A549 (cell line): ENCODE measurements at regions not wholly inside any gene's neighbourhood (a gene's known extent, or its start where the extent isn't known, plus 50 kb on each side); places are given as distances from the start of the nearest gene placed in this dataset.

ENCODE experiments used
- ATAC-seq, 2 experiments: fragments of 200-7000 bp in 1 of 2; fragments of >200 bp in 1 of 2; cut with Nextera tagmentation in 1 of 2; cut with Tn5 transposase in 1 of 2; 3 replicates each; pipeline versions ENCODE4 v1.8.0 to v1.9.1; 2018 to 2020; ENCODE audit warnings: mild to moderate bottlenecking in 1 of 2, moderate library complexity in 1 of 2
- CTCF ChIA-PET: fragments of 300-600 bp; sonication (Branson Sonifier 250); formaldehyde crosslinking; extraction: SDS; loops from one replicate; lab custom pipeline; 2021; ENCODE audit warnings: antibody characterized with exemption, inconsistent platforms; lab: Yijun Ruan, JAX
- POLR2A ChIA-PET: fragments of 350-600 bp; formaldehyde crosslinking; extraction: SDS; loops from one replicate; lab custom pipeline; 2021; ENCODE audit warnings: antibody characterized with exemption, inconsistent platforms; lab: Yijun Ruan, JAX
- DNase-seq, 2 experiments: peaks; one replicate each; pipeline versions ENCODE4 v3.0.0 to v3.0.0-alpha.2; 2011 to 2016; ENCODE audit warnings: low read depth in 1 of 2, low spot score in 1 of 2
- FAIRE-seq: peaks from 2 replicates; lab custom pipeline; 2011; peaks lifted over from hg19 to GRCh38; lab: Jason Lieb, UNC
- H3K27ac ChIP-seq, 2 experiments: fragments of >200 bp; sonication (Bioruptor Twin); formaldehyde crosslinking; 3 replicates each; pipeline ENCODE4 v1.5.1; 2016 to 2017
- H3K4me1 ChIP-seq: fragments of >200 bp; sonication (Bioruptor Twin); formaldehyde crosslinking; 3 replicates; pipeline ENCODE4 v1.6.1; 2016
- H3K4me2 ChIP-seq: fragments of >200 bp; sonication (Bioruptor Twin); formaldehyde crosslinking; 3 replicates; pipeline ENCODE4 v1.6.1; 2016
- H3K4me3 ChIP-seq: fragments of >200 bp; sonication (Bioruptor Twin); formaldehyde crosslinking; 3 replicates; pipeline ENCODE4 v1.5.1; 2016
- H3K9me3 ChIP-seq: fragments of >200 bp; sonication (Bioruptor Twin); formaldehyde crosslinking; 3 replicates; pipeline ENCODE4 v1.6.1; 2016
- CBX2 ChIP-seq: fragments of 200-600 bp; sonication (generic); IDR thresholded peaks from 2 replicates; pipeline ENCODE4 v1.6.1; 2016; ENCODE audit warnings: low read depth, mild to moderate bottlenecking, borderline replicate concordance
- CBX8 ChIP-seq: fragments of 200-600 bp; sonication (generic); IDR thresholded peaks from 2 replicates; pipeline ENCODE4 v1.6.1; 2016
- CEBPB ChIP-seq, 2 experiments: fragments of >200 bp in 1 of 2; sonication (Bioruptor Twin) in 1 of 2; formaldehyde crosslinking in 1 of 2; IDR thresholded peaks; 2 replicates each; pipeline ENCODE4 v1.6.1; 2012 to 2016
- EHMT2 ChIP-seq: fragments of 200-600 bp; sonication (generic); IDR thresholded peaks from 2 replicates; pipeline ENCODE4 v1.6.1; 2016; ENCODE audit warnings: antibody characterized with exemption, low read depth, mild to moderate bottlenecking, moderate library complexity
- FOSB ChIP-seq: fragments of 250-450 bp; sonication (Bioruptor Pico); IDR thresholded peaks from 2 replicates; pipeline ENCODE4 v1.5.0; 2020; ENCODE audit warnings: mild to moderate bottlenecking, moderate library complexity
- FOXS1 ChIP-seq: fragments of 250-450 bp; sonication (Bioruptor Pico); IDR thresholded peaks from 2 replicates; pipeline ENCODE4 v1.5.0; 2020; ENCODE audit warnings: mild to moderate bottlenecking, moderate library complexity
- HDAC2 ChIP-seq: fragments of 200-600 bp; sonication (generic); IDR thresholded peaks from 2 replicates; pipeline ENCODE4 v1.6.1; 2016
- HOXB13 ChIP-seq: fragments of 250-450 bp; sonication (Bioruptor Pico); IDR thresholded peaks from 2 replicates; pipeline ENCODE4 v1.5.0; 2020; ENCODE audit warnings: low read depth, mild to moderate bottlenecking, moderate library complexity
- HOXB5 ChIP-seq: fragments of 250-450 bp; sonication (Bioruptor Pico); IDR thresholded peaks from 2 replicates; pipeline ENCODE4 v1.5.0; 2020; ENCODE audit warnings: mild to moderate bottlenecking, moderate library complexity
- KDM1A ChIP-seq: fragments of 200-600 bp; sonication (generic); IDR thresholded peaks from 2 replicates; pipeline ENCODE4 v1.6.1; 2016; ENCODE audit warnings: low read depth, mild to moderate bottlenecking
- MAZ ChIP-seq: fragments of 150-350 bp; IDR thresholded peaks from 2 replicates; pipeline ENCODE4 v1.6.1; 2014; ENCODE audit warnings: antibody characterized with exemption, low read depth, low read length, borderline replicate concordance
- NFE2L2 ChIP-seq: fragments of 150-350 bp; conservative IDR thresholded peaks from 2 replicates; pipeline ENCODE4 v1.6.1; 2014; ENCODE audit warnings: low read length
- NR3C1 ChIP-seq: fragments of >200 bp; sonication (Bioruptor Twin); formaldehyde crosslinking; IDR thresholded peaks from 3 replicates; pipeline ENCODE4 v1.6.1; 2017
- PHF8 ChIP-seq: fragments of 200-600 bp; sonication (generic); IDR thresholded peaks from 2 replicates; pipeline ENCODE4 v1.6.1; 2016; ENCODE audit warnings: low read depth, mild to moderate bottlenecking, antibody characterized with exemption, moderate library complexity, borderline replicate concordance
- POLR2A ChIP-seq: IDR thresholded peaks from 2 replicates; pipeline ENCODE4 v1.6.1; 2012; ENCODE audit warnings: mild to moderate bottlenecking, low read length
- RARB ChIP-seq: fragments of 250-450 bp; sonication (Bioruptor Pico); IDR thresholded peaks from 2 replicates; pipeline ENCODE4 v1.8.0; 2021; ENCODE audit warnings: mild to moderate bottlenecking, moderate library complexity
- TP53 ChIP-seq: fragments of 250-450 bp; sonication (Bioruptor Pico); IDR thresholded peaks from 2 replicates; pipeline ENCODE4 v1.5.0; 2021; ENCODE audit warnings: mild to moderate bottlenecking, moderate library complexity
- ZC3H11A ChIP-seq: fragments of 450-650 bp; IDR thresholded peaks from 2 replicates; pipeline ENCODE4 v1.6.1; 2014; ENCODE audit warnings: antibody characterized with exemption, mild to moderate bottlenecking
- WGBS: methylation state at CpG from one replicate; pipeline ENCODE4 v1.1.6; 2017; ENCODE audit errors: missing lambda C conversion rate; 5-methylcytosine and 5-hydroxymethylcytosine counted together
- TF ChIP-seq, protein P1 (sequence below): fragments of 250-450 bp; sonication (Bioruptor Pico); IDR thresholded peaks from 2 replicates; pipeline ENCODE4 v1.5.0; 2021; ENCODE audit warnings: mild to moderate bottlenecking, moderate library complexity, borderline replicate concordance
- TF ChIP-seq, protein P2 (sequence below): fragments of 450-650 bp; IDR thresholded peaks from 2 replicates; pipeline ENCODE4 v1.6.1; 2014; ENCODE audit warnings: antibody characterized with exemption
- TF ChIP-seq, protein P3 (sequence below): fragments of 200-600 bp; sonication (generic); IDR thresholded peaks from 2 replicates; pipeline ENCODE4 v1.6.1; 2016; ENCODE audit warnings: antibody characterized with exemption, mild to moderate bottlenecking, moderate library complexity
- TF ChIP-seq, protein P4 (sequence below): fragments of >200 bp; sonication (Bioruptor Twin); formaldehyde crosslinking; IDR thresholded peaks from 2 replicates; pipeline ENCODE4 v1.6.1; 2016

DNA sequence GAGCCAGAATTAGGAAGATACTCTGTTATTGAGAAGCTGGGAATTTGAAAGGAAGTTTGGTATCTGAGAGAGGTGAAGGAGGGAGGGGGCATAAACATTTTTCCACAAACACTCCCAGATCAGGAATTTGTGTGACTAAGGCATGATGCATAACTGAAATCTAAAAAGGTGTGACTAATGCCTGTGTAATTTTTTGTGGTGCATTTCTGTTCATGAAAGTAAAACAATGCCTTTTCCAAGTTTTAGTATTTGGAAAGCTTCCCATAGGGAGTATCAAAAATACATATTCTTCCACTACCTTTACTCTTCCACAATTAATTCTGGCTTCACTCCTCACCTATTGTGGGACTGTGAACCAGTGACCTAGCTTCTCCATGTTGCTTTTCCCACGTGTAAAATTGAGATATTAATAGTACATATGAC is 56.4 kb upstream of the CAV2 start (continued):
- TF ChIP-seq KDM1A (no peak), PHF8 (no peak), HDAC2 (no peak), CBX2 (no peak), NR3C1 (no peak), MAZ (no peak), HOXB5 (no peak; the same call in 1 of the 2 replicates), NFE2L2 (no peak), TP53 (CRISPR knock-in tag) (no peak), EHMT2 (no peak), ZC3H11A (no peak), POLR2A (no peak), CEBPB (IDR thresholded peaks at IDR 0.05) (peak in 1 of 2 experiments; percentile 82; a peak in 1 of 4 replicates), FOSB (CRISPR knock-in tag) (no peak), CBX8 (no peak), HOXB13 (CRISPR knock-in tag) (no peak)
- TF ChIP-seq, protein P1, sequence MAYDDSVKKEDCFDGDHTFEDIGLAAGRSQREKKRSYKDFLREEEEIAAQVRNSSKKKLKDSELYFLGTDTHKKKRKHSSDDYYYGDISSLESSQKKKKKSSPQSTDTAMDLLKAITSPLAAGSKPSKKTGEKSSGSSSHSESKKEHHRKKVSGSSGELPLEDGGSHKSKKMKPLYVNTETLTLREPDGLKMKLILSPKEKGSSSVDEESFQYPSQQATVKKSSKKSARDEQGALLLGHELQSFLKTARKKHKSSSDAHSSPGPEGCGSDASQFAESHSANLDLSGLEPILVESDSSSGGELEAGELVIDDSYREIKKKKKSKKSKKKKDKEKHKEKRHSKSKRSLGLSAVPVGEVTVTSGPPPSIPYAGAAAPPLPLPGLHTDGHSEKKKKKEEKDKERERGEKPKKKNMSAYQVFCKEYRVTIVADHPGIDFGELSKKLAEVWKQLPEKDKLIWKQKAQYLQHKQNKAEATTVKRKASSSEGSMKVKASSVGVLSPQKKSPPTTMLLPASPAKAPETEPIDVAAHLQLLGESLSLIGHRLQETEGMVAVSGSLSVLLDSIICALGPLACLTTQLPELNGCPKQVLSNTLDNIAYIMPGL (CRISPR knock-in tag) = no peak
- TF ChIP-seq, protein P2, sequence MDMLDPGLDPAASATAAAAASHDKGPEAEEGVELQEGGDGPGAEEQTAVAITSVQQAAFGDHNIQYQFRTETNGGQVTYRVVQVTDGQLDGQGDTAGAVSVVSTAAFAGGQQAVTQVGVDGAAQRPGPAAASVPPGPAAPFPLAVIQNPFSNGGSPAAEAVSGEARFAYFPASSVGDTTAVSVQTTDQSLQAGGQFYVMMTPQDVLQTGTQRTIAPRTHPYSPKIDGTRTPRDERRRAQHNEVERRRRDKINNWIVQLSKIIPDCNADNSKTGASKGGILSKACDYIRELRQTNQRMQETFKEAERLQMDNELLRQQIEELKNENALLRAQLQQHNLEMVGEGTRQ = no peak
- TF ChIP-seq, protein P3, sequence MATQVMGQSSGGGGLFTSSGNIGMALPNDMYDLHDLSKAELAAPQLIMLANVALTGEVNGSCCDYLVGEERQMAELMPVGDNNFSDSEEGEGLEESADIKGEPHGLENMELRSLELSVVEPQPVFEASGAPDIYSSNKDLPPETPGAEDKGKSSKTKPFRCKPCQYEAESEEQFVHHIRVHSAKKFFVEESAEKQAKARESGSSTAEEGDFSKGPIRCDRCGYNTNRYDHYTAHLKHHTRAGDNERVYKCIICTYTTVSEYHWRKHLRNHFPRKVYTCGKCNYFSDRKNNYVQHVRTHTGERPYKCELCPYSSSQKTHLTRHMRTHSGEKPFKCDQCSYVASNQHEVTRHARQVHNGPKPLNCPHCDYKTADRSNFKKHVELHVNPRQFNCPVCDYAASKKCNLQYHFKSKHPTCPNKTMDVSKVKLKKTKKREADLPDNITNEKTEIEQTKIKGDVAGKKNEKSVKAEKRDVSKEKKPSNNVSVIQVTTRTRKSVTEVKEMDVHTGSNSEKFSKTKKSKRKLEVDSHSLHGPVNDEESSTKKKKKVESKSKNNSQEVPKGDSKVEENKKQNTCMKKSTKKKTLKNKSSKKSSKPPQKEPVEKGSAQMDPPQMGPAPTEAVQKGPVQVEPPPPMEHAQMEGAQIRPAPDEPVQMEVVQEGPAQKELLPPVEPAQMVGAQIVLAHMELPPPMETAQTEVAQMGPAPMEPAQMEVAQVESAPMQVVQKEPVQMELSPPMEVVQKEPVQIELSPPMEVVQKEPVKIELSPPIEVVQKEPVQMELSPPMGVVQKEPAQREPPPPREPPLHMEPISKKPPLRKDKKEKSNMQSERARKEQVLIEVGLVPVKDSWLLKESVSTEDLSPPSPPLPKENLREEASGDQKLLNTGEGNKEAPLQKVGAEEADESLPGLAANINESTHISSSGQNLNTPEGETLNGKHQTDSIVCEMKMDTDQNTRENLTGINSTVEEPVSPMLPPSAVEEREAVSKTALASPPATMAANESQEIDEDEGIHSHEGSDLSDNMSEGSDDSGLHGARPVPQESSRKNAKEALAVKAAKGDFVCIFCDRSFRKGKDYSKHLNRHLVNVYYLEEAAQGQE = no peak
- TF ChIP-seq, protein P4, sequence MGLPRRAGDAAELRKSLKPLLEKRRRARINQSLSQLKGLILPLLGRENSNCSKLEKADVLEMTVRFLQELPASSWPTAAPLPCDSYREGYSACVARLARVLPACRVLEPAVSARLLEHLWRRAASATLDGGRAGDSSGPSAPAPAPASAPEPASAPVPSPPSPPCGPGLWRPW = no peak
- TF ChIP-seq, all 56 proteins: peak for 12

DNA sequence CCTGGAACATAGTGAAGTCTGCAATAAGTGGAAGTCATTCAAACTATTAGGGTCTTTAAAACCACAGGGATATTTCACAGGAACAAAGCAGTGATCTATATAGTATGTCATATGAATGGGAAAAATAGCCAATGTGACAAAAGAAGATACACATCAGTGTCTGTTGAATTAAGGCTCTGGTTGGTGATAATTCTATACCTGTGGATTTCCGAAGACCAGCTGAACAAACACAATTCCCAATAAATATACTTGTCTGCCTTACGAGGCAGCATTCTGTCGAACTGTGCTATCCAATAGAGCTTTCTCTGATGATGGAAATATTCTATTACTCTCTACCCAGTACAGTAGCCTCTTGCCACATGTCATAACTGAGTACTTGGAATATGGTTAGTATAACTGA is 55.9 kb upstream of the CAV2 start:
- TF ChIP-seq FOXS1 (CRISPR knock-in tag) (peak; percentile 17; the same call in 1 of the 2 replicates), RARB (CRISPR knock-in tag) (no peak)
- TF ChIP-seq, all 56 proteins: peak for 1
- 68% methylated on average over 3 of the region's 3 CpGs for WGBS
- CTCF ChIA-PET = interaction anchor here (1.2 to 4.8 kb wide), 5 partner anchors 8 to 184 kb away, joined by 3 to 31 read pairs (median 3); no protein-coding TSS in a partner anchor
- ATAC-seq = peak in 1 of 2 experiments; percentile 35; a peak in 3 of 6 replicates
- H3K9me3 ChIP-seq = no peaks in the 10 kb centered on the region
- FAIRE-seq = peak; percentile 49
- POLR2A ChIA-PET = interaction anchor here (1.2 to 2.0 kb wide), 3 partner anchors 58 to 172 kb away, joined by 3 to 10 read pairs (median 5); partner anchors contain the start of gene CAV1
- no peak for DNase-seq
- peak overlapping the region; percentile 70 for H3K4me2 ChIP-seq
- peak overlapping the region; percentile 81 to 93 for H3K27ac ChIP-seq
- peaks cover 69% of the 10 kb centered on the region for H3K4me1 ChIP-seq
- no peak overlapping the region for H3K4me3 ChIP-seq
